Eye (tissue), 1 donor: ENCODE measurements at regions not wholly inside any gene's neighbourhood (a gene's known extent, or its start where the extent isn't known, plus 50 kb on each side); places are given as distances from the start of the nearest gene placed in this dataset.

Experiments
- DNase-seq: peaks from one replicate; pipeline ENCODE4 v3.0.0-alpha.2; 2015

GRCh38 chr5:138664276-138664943, 88.8 kb upstream of the CTNNA1 start:
- no peak for DNase-seq

GRCh38 chr5:138663561-138663960, 88.4 kb upstream of the HSPA9 start:
- DNase-seq: no peak

- DNase-seq: no peak
These were observed 87.8 kb upstream of the HSPA9 start for GRCh38 chr5:138663009-138663408.

GRCh38 chr5:138662599-138662998, 87.4 kb upstream of the HSPA9 start:
- no peak for DNase-seq

GRCh38 chr5:138661991-138662434, 86.8 kb upstream of the HSPA9 start:
- no peak for DNase-seq

- no peak for DNase-seq
These were observed 86.2 kb upstream of the HSPA9 start for GRCh38 chr5:138661291-138661960.

GRCh38 chr5:138660051-138660572, 84.9 kb upstream of the HSPA9 start:
- DNase-seq: no peak

- no peak for DNase-seq
These were observed 84.4 kb upstream of the HSPA9 start for GRCh38 chr5:138659561-138659960.

- DNase-seq: no peak
These were observed 83.9 kb upstream of the HSPA9 start for GRCh38 chr5:138659121-138659520.

- DNase-seq: no peak
These were observed 83.5 kb upstream of the HSPA9 start for GRCh38 chr5:138658676-138659075.

- no peak for DNase-seq
These were observed 82.2 kb upstream of the HSPA9 start for GRCh38 chr5:138657360-138657759.

GRCh38 chr5:138656916-138657315, 81.7 kb upstream of the HSPA9 start:
- no peak for DNase-seq

GRCh38 chr5:138655530-138656190, 80.5 kb upstream of the HSPA9 start:
- no peak for DNase-seq

- no peak for DNase-seq
These were observed 79.2 kb upstream of the HSPA9 start for GRCh38 chr5:138654281-138654867.

- DNase-seq: no peak
These were observed 78.3 kb upstream of the HSPA9 start for GRCh38 chr5:138653502-138653901.

GRCh38 chr5:138651767-138652117, 76.5 kb upstream of the HSPA9 start:
- no peak for DNase-seq

GRCh38 chr5:138651058-138651766, 76.0 kb upstream of the HSPA9 start:
- DNase-seq: peak; percentile 69

GRCh38 chr5:138650196-138650595, 75.0 kb upstream of the HSPA9 start:
- DNase-seq: no peak

GRCh38 chr5:138649775-138650174, 74.6 kb upstream of the HSPA9 start:
- DNase-seq: no peak

GRCh38 chr5:138649316-138649720, 74.1 kb upstream of the HSPA9 start:
- no peak for DNase-seq

GRCh38 chr5:138648841-138649240, 73.6 kb upstream of the HSPA9 start:
- DNase-seq: no peak

- DNase-seq: no peak
These were observed 72.7 kb upstream of the HSPA9 start for GRCh38 chr5:138647794-138648410.
